H9 (cell line): ENCODE measurements at regions not wholly inside any gene's neighbourhood (a gene's known extent, or its start where the extent isn't known, plus 50 kb on each side); places are given as distances from the start of the nearest gene placed in this dataset.

Experiments
- DNase-seq: peaks from one replicate; pipeline ENCODE4 v3.0.0-alpha.2; 2017
- H2AFZ ChIP-seq: one replicate; pipeline ENCODE4 v1.6.1; 2013; ENCODE audit warnings: mild to moderate bottlenecking, low read length, control low read depth, moderate library complexity
- H2AK5ac ChIP-seq: 2 replicates; pipeline ENCODE4 v1.6.1; 2013; ENCODE audit warnings: low read length, control low read depth, mixed read lengths; ENCODE audit not compliant: insufficient read length
- H2BK120ac ChIP-seq: one replicate; pipeline ENCODE4 v1.6.1; 2013; ENCODE audit warnings: low read depth, mild to moderate bottlenecking, low read length, control low read depth, inconsistent platforms; ENCODE audit not compliant: poor library complexity, severe bottlenecking
- H2BK12ac ChIP-seq: 2 replicates; pipeline ENCODE4 v1.6.1; 2013; ENCODE audit warnings: low read length, control low read depth, mixed read lengths, low read depth; ENCODE audit not compliant: insufficient read length
- H2BK15ac ChIP-seq: 2 replicates; pipeline ENCODE4 v1.6.1; 2013; ENCODE audit warnings: low read depth, low read length, control low read depth
- H2BK20ac ChIP-seq: one replicate; pipeline ENCODE4 v1.6.1; 2013; ENCODE audit warnings: low read depth, mild to moderate bottlenecking, low read length, control low read depth, inconsistent platforms; ENCODE audit not compliant: poor library complexity, severe bottlenecking
- H2BK5ac ChIP-seq: 2 replicates; pipeline ENCODE4 v1.6.1; 2013; ENCODE audit warnings: low read length, control low read depth, mixed read lengths; ENCODE audit not compliant: insufficient read length
- H3K14ac ChIP-seq: 2 replicates; pipeline ENCODE4 v1.6.1; 2013; ENCODE audit warnings: low read length, control low read depth; ENCODE audit not compliant: insufficient read depth
- H3K18ac ChIP-seq: 2 replicates; pipeline ENCODE4 v1.6.1; 2013; ENCODE audit warnings: low read depth, mild to moderate bottlenecking, mixed read lengths, low read length, control low read depth; ENCODE audit not compliant: insufficient read length
- H3K23ac ChIP-seq: 2 replicates; pipeline ENCODE4 v1.6.1; 2013; ENCODE audit warnings: low read length, control low read depth, mixed read lengths, low read depth; ENCODE audit not compliant: insufficient read length
- H3K23me2 ChIP-seq: 2 replicates; pipeline ENCODE4 v1.6.1; 2013; ENCODE audit warnings: low read depth, mild to moderate bottlenecking, mixed read lengths, low read length, control low read depth; ENCODE audit not compliant: insufficient read length, poor library complexity, severe bottlenecking
- H3K27ac ChIP-seq: 2 replicates; pipeline ENCODE4 v1.5.1; 2013; ENCODE audit warnings: low read length, control low read depth, mixed read lengths, low read depth; ENCODE audit not compliant: insufficient read length
- H3K27me3 ChIP-seq: 2 replicates; pipeline ENCODE4 v1.6.1; 2013; ENCODE audit warnings: low read length, control low read depth, inconsistent platforms; ENCODE audit not compliant: insufficient read depth
- H3K4ac ChIP-seq: 2 replicates; pipeline ENCODE4 v1.6.1; 2013; ENCODE audit warnings: low read depth, mild to moderate bottlenecking, control low read depth, inconsistent platforms, low read length, moderate library complexity
- H3K4me1 ChIP-seq: 2 replicates; pipeline ENCODE4 v1.6.1; 2013; ENCODE audit warnings: low read length, control low read depth, inconsistent platforms; ENCODE audit not compliant: insufficient read depth
- H3K4me2 ChIP-seq: 2 replicates; pipeline ENCODE4 v1.6.1; 2013; ENCODE audit warnings: low read length, control low read depth, mixed read lengths; ENCODE audit not compliant: insufficient read length, insufficient read depth
- H3K56ac ChIP-seq: 2 replicates; pipeline ENCODE4 v1.6.1; 2013; ENCODE audit warnings: low read depth, mild to moderate bottlenecking, mixed read lengths, low read length, control low read depth; ENCODE audit not compliant: insufficient read length
- H3K79me1 ChIP-seq: 2 replicates; pipeline ENCODE4 v1.6.1; 2013; ENCODE audit warnings: low read depth, mild to moderate bottlenecking, moderate library complexity, low read length, control low read depth, inconsistent platforms; ENCODE audit not compliant: insufficient read depth, poor library complexity, severe bottlenecking
- H3K79me2 ChIP-seq: 2 replicates; pipeline ENCODE4 v1.6.1; 2013; ENCODE audit warnings: low read length, control low read depth, inconsistent platforms; ENCODE audit not compliant: insufficient read depth
- H3K9ac ChIP-seq: 2 replicates; pipeline ENCODE4 v1.6.1; 2013; ENCODE audit warnings: low read length, control low read depth, mixed read lengths; ENCODE audit not compliant: insufficient read length; ENCODE audit errors: extremely low read depth
- H3K9me3 ChIP-seq: one replicate; pipeline ENCODE4 v1.6.1; 2013; ENCODE audit warnings: low read depth, low read length, inconsistent platforms; ENCODE audit not compliant: control insufficient read depth
- H3T11ph ChIP-seq: one replicate; pipeline ENCODE4 v1.6.1; 2013; ENCODE audit warnings: mild to moderate bottlenecking, low read length, control low read depth, inconsistent platforms
- H4K20me1 ChIP-seq: one replicate; pipeline ENCODE4 v1.6.1; 2013; ENCODE audit not compliant: control insufficient read depth, insufficient read length, insufficient read depth
- H4K5ac ChIP-seq: 2 replicates; pipeline ENCODE4 v1.6.1; 2013; ENCODE audit warnings: low read depth, mild to moderate bottlenecking, mixed read lengths, low read length, control low read depth; ENCODE audit not compliant: insufficient read length
- H4K8ac ChIP-seq: replicated peaks from 2 replicates; pipeline ENCODE4 v1.6.1; 2013; ENCODE audit warnings: low read length, control low read depth, mixed read lengths, low read depth; ENCODE audit not compliant: insufficient read length
- H4K91ac ChIP-seq: 2 replicates; pipeline ENCODE4 v1.6.1; 2013; ENCODE audit warnings: low read depth, mild to moderate bottlenecking, moderate library complexity, mixed read lengths, low read length, control low read depth; ENCODE audit not compliant: insufficient read length
- H3K27ac Mint-ChIP-seq, 3 experiments: 2 replicates in 2 of 3; 3 replicates in 1 of 3; pipeline ENCODE4 v1.8.0; 2020 to 2021; ENCODE audit warnings: mixed read lengths in 3 of 3, mild to moderate bottlenecking in 1 of 3, moderate library complexity in 1 of 3
- H3K27me3 Mint-ChIP-seq: 2 replicates; pipeline ENCODE4 v1.8.0; 2021; ENCODE audit warnings: low read depth, mild to moderate bottlenecking, moderate library complexity, mixed read lengths
- H3K36me3 Mint-ChIP-seq, 3 experiments: 2 replicates in 2 of 3; 3 replicates in 1 of 3; pipeline ENCODE4 v1.8.0; 2020 to 2021; ENCODE audit warnings: low read depth in 3 of 3, mixed read lengths in 3 of 3; ENCODE audit not compliant: insufficient read depth in 1 of 3
- H3K4me1 Mint-ChIP-seq, 2 experiments: 2 replicates each; pipeline ENCODE4 v1.8.0; 2020; ENCODE audit warnings: mixed read lengths in 2 of 2
- H3K4me3 Mint-ChIP-seq, 2 experiments: 2 replicates in 1 of 2; 3 replicates in 1 of 2; pipeline ENCODE4 v1.8.0; 2020 to 2021; ENCODE audit warnings: mild to moderate bottlenecking in 2 of 2, mixed read lengths in 2 of 2, moderate library complexity in 1 of 2
- H3K9me3 Mint-ChIP-seq, 2 experiments: 2 replicates in 1 of 2; 3 replicates in 1 of 2; pipeline ENCODE4 v1.8.0; 2020; ENCODE audit warnings: mild to moderate bottlenecking in 2 of 2, mixed read lengths in 2 of 2, moderate library complexity in 1 of 2
- CTCF ChIP-seq: fragments of 200-600 bp; sonication (generic); conservative IDR thresholded peaks from 3 replicates; pipeline ENCODE4 v1.8.0; 2021; ENCODE audit warnings: antibody characterized with exemption, mild to moderate bottlenecking
- WGBS: extraction: QIAGEN DNeasy Blood & Tissue Kit; methylation state at CpG from one replicate; pipeline ENCODE4 v1.1.7; 2013; ENCODE audit warnings: missing lambda C conversion rate, low lambda C conversion rate, mixed read lengths; ENCODE audit not compliant: insufficient read length; ENCODE audit errors: extremely low coverage; 5-methylcytosine and 5-hydroxymethylcytosine counted together

GRCh38 chr4:126727461-126727860 lies 905.3 kb upstream of the INTU start:
- Histone ChIP-seq H2BK5ac (no peak overlapping the region), H3K9ac (no peak overlapping the region), H3K4me1 (no peaks in the 10 kb centered on the region), H3K4ac (no peak overlapping the region), H3T11ph (no peak overlapping the region), H4K91ac (no peak overlapping the region), H3K56ac (no peak overlapping the region), H3K14ac (no peak overlapping the region), H2AK5ac (no peak overlapping the region), H3K9me3 (no peaks in the 10 kb centered on the region), H2AFZ (no peak overlapping the region), H3K79me1 (no peaks in the 10 kb centered on the region), H3K4me2 (no peak overlapping the region), H2BK12ac (no peak overlapping the region), H3K27me3 (no peaks in the 10 kb centered on the region), H4K8ac (no peak overlapping the region), H3K23me2 (no peaks in the 10 kb centered on the region), H3K79me2 (no peaks in the 10 kb centered on the region), H2BK15ac (no peak overlapping the region), H3K18ac (no peak overlapping the region), H4K20me1 (no peaks in the 10 kb centered on the region), H3K27ac (no peak overlapping the region), H2BK20ac (no peak overlapping the region), H4K5ac (no peak overlapping the region), H3K23ac (no peak overlapping the region), H2BK120ac (no peak overlapping the region)
- no peak for DNase-seq
- H3K27me3 Mint-ChIP-seq = no peaks in the 10 kb centered on the region
- peaks cover 9 to 14% of the 10 kb centered on the region in 2 experiments for H3K4me1 Mint-ChIP-seq
- no peak overlapping the region for H3K4me3 Mint-ChIP-seq
- H3K9me3 Mint-ChIP-seq = no peaks in the 10 kb centered on the region
- no CpG with 5 or more reads among the region's 1 CpG for WGBS
- no peak overlapping the region for H3K27ac Mint-ChIP-seq
- TF ChIP-seq CTCF = no peak
- H3K36me3 Mint-ChIP-seq = no peaks in the 10 kb centered on the region
